H1 (cell line): ENCODE measurements at regions not wholly inside any gene's neighbourhood (a gene's known extent, or its start where the extent isn't known, plus 50 kb on each side); places are given as distances from the start of the nearest gene placed in this dataset.

ENCODE experiments used
- CTCF ChIA-PET: fragments of 300-600 bp; sonication (Branson Sonifier 250); formaldehyde crosslinking; loops from one replicate; lab custom pipeline; 2021; ENCODE audit not compliant: partially characterized antibody; lab: Charles Lee
- POLR2A ChIA-PET: fragments of 300-600 bp; sonication (Branson Sonifier 250); formaldehyde crosslinking; loops from one replicate; lab custom pipeline; 2021; ENCODE audit warnings: inconsistent platforms; ENCODE audit not compliant: partially characterized antibody; lab: Charles Lee
- DNase-seq, 2 experiments: peaks; one replicate each; pipeline versions ENCODE4 v3.0.0 to v3.0.0-alpha.2; 2010 to 2022; ENCODE audit warnings: low spot score in 2 of 2, low read depth in 1 of 2, mixed read lengths in 1 of 2
- FAIRE-seq: peaks from 2 replicates; lab custom pipeline; 2011; peaks lifted over from hg19 to GRCh38; lab: Jason Lieb, UNC
- H2AFZ ChIP-seq: 2 replicates; pipeline ENCODE4 v1.8.1; 2012; ENCODE audit warnings: low read length, inconsistent platforms
- H2AK5ac ChIP-seq: 2 replicates; pipeline ENCODE4 v1.6.1; 2013; ENCODE audit warnings: low read depth, low read length
- H2BK120ac ChIP-seq: replicated peaks from 2 replicates; pipeline ENCODE3; 2013; ENCODE audit warnings: low read depth, low read length, inconsistent platforms
- H2BK12ac ChIP-seq: 2 replicates; pipeline ENCODE4 v1.6.1; 2013; ENCODE audit warnings: low read depth, low read length
- H2BK15ac ChIP-seq: 2 replicates; pipeline ENCODE4 v1.6.1; 2013; ENCODE audit warnings: low read length
- H2BK20ac ChIP-seq: 2 replicates; pipeline ENCODE4 v1.6.1; 2013; ENCODE audit warnings: low read length
- H2BK5ac ChIP-seq: 2 replicates; pipeline ENCODE4 v1.6.1; 2013; ENCODE audit warnings: low read depth, low read length
- H3K14ac ChIP-seq: 2 replicates; pipeline ENCODE4 v1.6.1; 2013; ENCODE audit warnings: inconsistent platforms; ENCODE audit not compliant: insufficient read length
- H3K18ac ChIP-seq: 2 replicates; pipeline ENCODE4 v1.6.1; 2013; ENCODE audit warnings: low read length; ENCODE audit errors: extremely low read depth
- H3K23ac ChIP-seq: 2 replicates; pipeline ENCODE4 v1.6.1; 2013; ENCODE audit warnings: inconsistent platforms; ENCODE audit not compliant: insufficient read length
- H3K23me2 ChIP-seq: 2 replicates; pipeline ENCODE4 v1.6.1; 2013; ENCODE audit warnings: low read depth, low read length
- H3K27ac ChIP-seq: 2 replicates; pipeline ENCODE4 v1.6.1; 2011; ENCODE audit warnings: low read depth, low read length, inconsistent platforms
- H3K27me3 ChIP-seq, 4 experiments: replicated peaks in 1 of 4; 1 replicate in 1 of 4; 2 replicates in 3 of 4; pipeline versions ENCODE4 v1.6.1 to v1.8.1; 2011 to 2013; ENCODE audit warnings: low read length in 3 of 4, mild to moderate bottlenecking in 3 of 4, inconsistent platforms in 2 of 4, mixed read lengths in 2 of 4, moderate library complexity in 1 of 4; ENCODE audit not compliant: control insufficient read depth in 3 of 4, insufficient read depth in 3 of 4; ENCODE audit errors: extremely low read depth in 1 of 4
- H3K36me3 ChIP-seq, 4 experiments: 2 replicates each; pipeline versions ENCODE4 v1.6.1 to v1.8.1; 2011 to 2013; ENCODE audit warnings: mild to moderate bottlenecking in 4 of 4, low read length in 3 of 4, moderate library complexity in 2 of 4, control low read depth in 1 of 4, inconsistent platforms in 1 of 4; ENCODE audit not compliant: insufficient read depth in 4 of 4, control insufficient read depth in 2 of 4
- H3K4ac ChIP-seq: replicated peaks from 2 replicates; pipeline ENCODE3; 2013; ENCODE audit warnings: low read length, low read depth, mixed read lengths, inconsistent platforms; ENCODE audit not compliant: insufficient read length
- H3K4me1 ChIP-seq, 4 experiments: replicated peaks in 1 of 4; 1 replicate in 1 of 4; 2 replicates in 3 of 4; pipeline versions ENCODE4 v1.6.1 to v1.8.1; 2011 to 2013; ENCODE audit warnings: low read length in 3 of 4, inconsistent platforms in 2 of 4, mixed read lengths in 1 of 4; ENCODE audit not compliant: insufficient read depth in 4 of 4, control insufficient read depth in 3 of 4
- H3K4me2 ChIP-seq, 2 experiments: 2 replicates each; pipeline versions ENCODE4 v1.6.1 to v1.8.1; 2011 to 2013; ENCODE audit warnings: low read depth in 2 of 2, low read length in 2 of 2, control low read depth in 1 of 2, inconsistent platforms in 1 of 2, mild to moderate bottlenecking in 1 of 2; ENCODE audit not compliant: insufficient read depth in 1 of 2
- H3K4me3 ChIP-seq, 4 experiments: fragments of 200-600, 300-600 bp in 1 of 4; sonication (generic), shearing (Covaris generic), sonication (Bioruptor Twin) in 1 of 4; 2 replicates each; pipeline versions ENCODE4 v1.5.1 to v1.8.1; 2011 to 2016; ENCODE audit warnings: low read length in 4 of 4, low read depth in 3 of 4, control low read depth in 2 of 4, inconsistent platforms in 2 of 4, mild to moderate bottlenecking in 2 of 4, mixed read lengths in 1 of 4, moderate library complexity in 1 of 4; ENCODE audit not compliant: insufficient read depth in 2 of 4; ENCODE audit errors: extremely low read depth in 1 of 4
- H3K56ac ChIP-seq: replicated peaks from 2 replicates; pipeline ENCODE3; 2013; ENCODE audit warnings: low read depth, mild to moderate bottlenecking, mixed read lengths, low read length, inconsistent platforms; ENCODE audit not compliant: insufficient read length
- H3K79me1 ChIP-seq: 2 replicates; pipeline ENCODE4 v1.6.1; 2013; ENCODE audit warnings: low read depth, low read length, control low read depth
- H3K79me2 ChIP-seq, 2 experiments: 2 replicates each; pipeline versions ENCODE4 v1.6.1 to v1.8.1; 2012 to 2013; ENCODE audit warnings: low read length in 2 of 2, mild to moderate bottlenecking in 2 of 2, inconsistent platforms in 1 of 2; ENCODE audit not compliant: insufficient read depth in 2 of 2, control insufficient read depth in 1 of 2
- H3K9ac ChIP-seq, 4 experiments: replicated peaks in 1 of 4; 1 replicate in 1 of 4; 2 replicates in 3 of 4; pipeline versions ENCODE4 v1.6.1 to v1.8.1; 2011 to 2013; ENCODE audit warnings: low read depth in 3 of 4, low read length in 3 of 4, control low read depth in 2 of 4, mild to moderate bottlenecking in 2 of 4, moderate library complexity in 2 of 4, inconsistent platforms in 1 of 4; ENCODE audit errors: extremely low read depth in 1 of 4
- H3K9me3 ChIP-seq, 2 experiments: 2 replicates each; pipeline versions ENCODE4 v1.6.1 to v1.8.1; 2012 to 2013; ENCODE audit warnings: mild to moderate bottlenecking in 2 of 2, moderate library complexity in 2 of 2, control low read depth in 1 of 2, inconsistent platforms in 1 of 2, low read depth in 1 of 2, low read length in 1 of 2, mixed read lengths in 1 of 2; ENCODE audit not compliant: insufficient read depth in 2 of 2
- H4K20me1 ChIP-seq, 2 experiments: replicated peaks in 1 of 2; 2 replicates each; pipeline versions ENCODE3 to v1.8.1; 2011 to 2013; ENCODE audit warnings: inconsistent platforms in 2 of 2, low read length in 2 of 2, mild to moderate bottlenecking in 1 of 2; ENCODE audit not compliant: insufficient read depth in 2 of 2, control insufficient read depth in 1 of 2
- H4K5ac ChIP-seq: 2 replicates; pipeline ENCODE4 v1.6.1; 2013; ENCODE audit warnings: low read length, low read depth, mixed read lengths, inconsistent platforms; ENCODE audit not compliant: insufficient read length
- H4K8ac ChIP-seq: 2 replicates; pipeline ENCODE4 v1.8.0; 2013; ENCODE audit warnings: mild to moderate bottlenecking, moderate library complexity, low read length, inconsistent platforms; ENCODE audit not compliant: insufficient read depth; ENCODE audit errors: extremely low read depth
- H4K91ac ChIP-seq: replicated peaks from 2 replicates; pipeline ENCODE3; 2013; ENCODE audit warnings: low read length, mixed read lengths, inconsistent platforms; ENCODE audit not compliant: insufficient read length
- BCL11A ChIP-seq, 2 experiments: IDR thresholded peaks; one replicate each; pipeline ENCODE4 v1.6.1; 2011; ENCODE audit warnings: low read depth in 2 of 2, low read length in 2 of 2, mild to moderate bottlenecking in 2 of 2
- CTCF ChIP-seq, 3 experiments: IDR thresholded peaks; 1 replicate in 2 of 3; 2 replicates in 1 of 3; pipeline versions ENCODE4 v1.5.1 to v1.6.1; 2011; ENCODE audit warnings: low read length in 3 of 3, mild to moderate bottlenecking in 3 of 3, inconsistent platforms in 2 of 3, low read depth in 1 of 3, moderate library complexity in 1 of 3; ENCODE audit not compliant: insufficient read depth in 1 of 3; ENCODE audit errors: control extremely low read depth in 1 of 3
- EP300 ChIP-seq, 2 experiments: IDR thresholded peaks; 1 replicate in 1 of 2; 2 replicates in 1 of 2; pipeline ENCODE4 v1.6.1; 2011 to 2012; ENCODE audit warnings: low read depth in 2 of 2, low read length in 2 of 2, mild to moderate bottlenecking in 2 of 2, borderline replicate concordance in 1 of 2, inconsistent platforms in 1 of 2, moderate library complexity in 1 of 2
- GABPA ChIP-seq: IDR thresholded peaks from 2 replicates; pipeline ENCODE4 v1.6.1; 2011; ENCODE audit warnings: mild to moderate bottlenecking, low read length, moderate library complexity, borderline replicate concordance; ENCODE audit not compliant: insufficient read depth
- KDM4A ChIP-seq: IDR thresholded peaks from one replicate; pipeline ENCODE4 v1.7.1; 2012; ENCODE audit warnings: low read depth, mild to moderate bottlenecking, moderate library complexity, low read length, inconsistent platforms; ENCODE audit not compliant: severe bottlenecking
- POU5F1 ChIP-seq: IDR thresholded peaks from 2 replicates; pipeline ENCODE4 v1.6.1; 2011; ENCODE audit warnings: low read depth, mild to moderate bottlenecking, low read length, moderate library complexity
- RXRA ChIP-seq: IDR thresholded peaks from 2 replicates; pipeline ENCODE4 v1.6.1; 2011; ENCODE audit warnings: low read depth, mild to moderate bottlenecking, low read length, moderate library complexity; ENCODE audit not compliant: insufficient read depth
- SIX5 ChIP-seq: IDR thresholded peaks from 2 replicates; pipeline ENCODE4 v1.6.1; 2011; ENCODE audit warnings: mild to moderate bottlenecking, low read depth, low read length
- WGBS, 2 experiments: shearing (Covaris generic) in 1 of 2; methylation state at CpG; one replicate each; pipeline versions ENCODE4 v1.1.6 to v1.1.7; 2013 to 2015; ENCODE audit warnings: low lambda C conversion rate in 2 of 2, mixed read lengths in 2 of 2, inconsistent platforms in 1 of 2, low coverage in 1 of 2, missing lambda C conversion rate in 1 of 2; ENCODE audit not compliant: insufficient replicate concordance in 2 of 2, insufficient coverage in 1 of 2, insufficient read length in 1 of 2; ENCODE audit errors: extremely low coverage in 1 of 2, missing lambda C conversion rate in 1 of 2; 5-methylcytosine and 5-hydroxymethylcytosine counted together

GRCh38 chr12:63228853-63229252 is 77.9 kb upstream of the AVPR1A start:
- Histone ChIP-seq H3K9ac (no peak overlapping the region), H2BK5ac (no peak overlapping the region), H3K4me2 (no peak overlapping the region), H3K4me1 (no peaks in the 10 kb centered on the region), H3K56ac (no peak overlapping the region), H3K4me3 (no peak overlapping the region), H3K79me2 (no peaks in the 10 kb centered on the region), H3K79me1 (no peaks in the 10 kb centered on the region), H4K8ac (no peak overlapping the region), H3K9me3 (no peaks in the 10 kb centered on the region), H3K18ac (no peak overlapping the region), H3K36me3 (no peaks in the 10 kb centered on the region), H2BK120ac (no peak overlapping the region), H3K27me3 (no peaks in the 10 kb centered on the region), H4K91ac (no peak overlapping the region), H2AFZ (no peak overlapping the region), H3K23ac (no peak overlapping the region), H3K27ac (no peak overlapping the region), H3K4ac (no peak overlapping the region), H3K23me2 (no peaks in the 10 kb centered on the region), H2BK20ac (no peak overlapping the region), H2BK12ac (no peak overlapping the region), H3K14ac (no peak overlapping the region), H2BK15ac (no peak overlapping the region), H2AK5ac (no peak overlapping the region), H4K20me1 (no peaks in the 10 kb centered on the region), H4K5ac (no peak overlapping the region)
- POLR2A ChIA-PET, result no interaction called here
- 66% methylated on average over 3 of the region's 3 CpGs; no CpG with 5 or more reads in 1 of the 2 experiments for WGBS, 2 experiments
- FAIRE-seq, result no peak
- DNase-seq, result no peak
- CTCF ChIA-PET, result no interaction called here
- TF ChIP-seq GABPA (no peak), BCL11A (IDR thresholded peaks at IDR 0.05; ENCODE audit: low read depth in 2 of 2, low read length in 2 of 2) (no peak), SIX5 (no peak), CTCF (IDR thresholded peaks at IDR 0.05; ENCODE audit: control extremely low read depth in 1 of 3, insufficient read depth in 1 of 3, low read depth in 1 of 3, low read length in 3 of 3) (no peak), KDM4A (no peak), POU5F1 (no peak), RXRA (no peak), EP300 (IDR thresholded peaks at IDR 0.05; ENCODE audit: borderline replicate concordance in 1 of 2, low read depth in 2 of 2, low read length in 2 of 2) (no peak)
